Hepatocyte (in vitro differentiated cells): ENCODE measurements at regions not wholly inside any gene's neighbourhood (a gene's known extent, or its start where the extent isn't known, plus 50 kb on each side); places are given as distances from the start of the nearest gene placed in this dataset.
"Not testable (repeated sequence)": the region's sequence is repeated elsewhere in the genome, so short reads cannot be mapped to it uniquely, and the experiment has no call there.

Source experiments
- DNase-seq: peaks from one replicate; pipeline ENCODE4 v3.0.0-alpha.2; 2016; ENCODE audit warnings: low spot score
- H2AFZ ChIP-seq: fragments of 200-600 bp; sonication (generic); 2 replicates; pipeline ENCODE4 v1.6.0; 2016; ENCODE audit warnings: antibody characterized with exemption, mild to moderate bottlenecking
- H3K27ac ChIP-seq: fragments of 200-600 bp; sonication (generic); 2 replicates; pipeline ENCODE4 v1.5.1; 2016; ENCODE audit warnings: mild to moderate bottlenecking
- H3K27me3 ChIP-seq: fragments of 200-600 bp; sonication (generic); 2 replicates; pipeline ENCODE4 v1.6.1; 2016
- H3K36me3 ChIP-seq: fragments of 200-600 bp; sonication (generic); replicated peaks from 2 replicates; pipeline ENCODE4 v1.5.1; 2016; ENCODE audit warnings: low read depth; ENCODE audit not compliant: insufficient read depth
- H3K4me1 ChIP-seq: fragments of 200-600 bp; sonication (generic); 2 replicates; pipeline ENCODE4 v1.5.1; 2016; ENCODE audit warnings: mild to moderate bottlenecking, moderate library complexity; ENCODE audit not compliant: insufficient read depth
- H3K4me2 ChIP-seq: fragments of 200-600 bp; sonication (generic); 2 replicates; pipeline ENCODE4 v1.6.0; 2016
- H3K4me3 ChIP-seq: fragments of 200-600 bp; sonication (generic); 2 replicates; pipeline ENCODE4 v1.5.1; 2016; ENCODE audit warnings: mild to moderate bottlenecking
- H3K79me2 ChIP-seq: fragments of 200-600 bp; sonication (generic); 2 replicates; pipeline ENCODE4 v1.6.0; 2017; ENCODE audit warnings: mild to moderate bottlenecking
- H3K9me2 ChIP-seq: fragments of 200-600 bp; sonication (generic); replicated peaks from 2 replicates; pipeline ENCODE4 v1.6.0; 2017; ENCODE audit warnings: mild to moderate bottlenecking; ENCODE audit not compliant: insufficient read depth
- H3K9me3 ChIP-seq: fragments of 200-600 bp; sonication (generic); 2 replicates; pipeline ENCODE4 v1.5.1; 2016; ENCODE audit warnings: low read depth, mild to moderate bottlenecking
- H4K20me1 ChIP-seq: fragments of 200-600 bp; sonication (generic); 2 replicates; pipeline ENCODE4 v1.6.0; 2016; ENCODE audit warnings: mild to moderate bottlenecking; ENCODE audit not compliant: insufficient read depth, poor library complexity, severe bottlenecking
- CTCF ChIP-seq: fragments of 200-600 bp; sonication (generic); IDR thresholded peaks from 2 replicates; pipeline ENCODE4 v1.5.1; 2016; ENCODE audit warnings: antibody characterized with exemption, mild to moderate bottlenecking; ENCODE audit not compliant: poor library complexity
- EZH2 ChIP-seq: fragments of 200-600 bp; sonication (generic); IDR thresholded peaks from 2 replicates; pipeline ENCODE4 v1.6.1; 2016; ENCODE audit warnings: antibody characterized with exemption, mild to moderate bottlenecking, borderline replicate concordance
- EZH2phosphoT487 ChIP-seq: fragments of 200-600 bp; sonication (generic); IDR thresholded peaks from one replicate; pipeline ENCODE4 v1.6.1; 2018; ENCODE audit warnings: antibody characterized with exemption, mild to moderate bottlenecking, low read depth, moderate library complexity; ENCODE audit not compliant: unreplicated experiment, severe bottlenecking
- WGBS: methylation state at CpG from one replicate; pipeline ENCODE4 v1.1.6; 2016; ENCODE audit warnings: low lambda C conversion rate; ENCODE audit errors: missing lambda C conversion rate; 5-methylcytosine and 5-hydroxymethylcytosine counted together

GRCh38 chr2:173521450-173522192 is 166.9 kb downstream of the CDCA7 start:
- Histone ChIP-seq H3K27ac (peak overlapping the region; percentile 36), H3K27me3 (no peaks in the 10 kb centered on the region), H3K4me2 (peak overlapping the region; percentile 15), H4K20me1 (no peaks in the 10 kb centered on the region), H3K9me2 (no peaks in the 10 kb centered on the region), H3K4me1 (peaks cover 10% of the 10 kb centered on the region), H3K4me3 (no peak overlapping the region), H2AFZ (no peak overlapping the region), H3K9me3 (peaks cover 13% of the 10 kb centered on the region), H3K36me3 (no peaks in the 10 kb centered on the region), H3K79me2 (no peaks in the 10 kb centered on the region)
- no peak for DNase-seq
- no peak for TF ChIP-seq EZH2
- no peak for TF ChIP-seq CTCF
- TF ChIP-seq EZH2phosphoT487: no peak
- 78% methylated on average over 4 of the region's 4 CpGs for WGBS

- H2AFZ ChIP-seq: no peak overlapping the region
- 53% methylated on average over 4 of the region's 4 CpGs for WGBS
- H3K36me3 ChIP-seq: no peaks in the 10 kb centered on the region
These were observed 168.8 kb downstream of the CDCA7 start for GRCh38 chr2:173523497-173523896.

GRCh38 chr2:173524256-173524955 is 169.7 kb downstream of the CDCA7 start:
- 93% methylated on average over 7 of the region's 7 CpGs for WGBS

More at GRCh38 chr2:173523497-173523896, 168.8 kb downstream of the CDCA7 start:
- H3K9me3 ChIP-seq: peaks cover 6% of the 10 kb centered on the region
- peaks cover 10% of the 10 kb centered on the region for H3K4me1 ChIP-seq
- H3K4me3 ChIP-seq: no peak overlapping the region
- DNase-seq: no peak
- no peak overlapping the region for H3K27ac ChIP-seq
- H3K79me2 ChIP-seq: no peaks in the 10 kb centered on the region
- H3K4me2 ChIP-seq: no peak overlapping the region
- no peaks in the 10 kb centered on the region for H4K20me1 ChIP-seq
- no peak for TF ChIP-seq EZH2phosphoT487
- no peak for TF ChIP-seq CTCF
- TF ChIP-seq EZH2: no peak
- H3K9me2 ChIP-seq: no peaks in the 10 kb centered on the region
- no peaks in the 10 kb centered on the region for H3K27me3 ChIP-seq

GRCh38 chr2:173532732-173533531 is 178.3 kb downstream of the CDCA7 start:
- not testable (repeated sequence) for H3K4me3 ChIP-seq, H3K79me2 ChIP-seq, H3K27me3 ChIP-seq, DNase-seq, H3K4me1 ChIP-seq, H3K4me2 ChIP-seq, H2AFZ ChIP-seq, H3K27ac ChIP-seq, H4K20me1 ChIP-seq, H3K36me3 ChIP-seq, H3K9me3 ChIP-seq, H3K9me2 ChIP-seq
- WGBS: 75% methylated on average over 32 of the region's 32 CpGs

More at GRCh38 chr2:173524256-173524955, 169.7 kb downstream of the CDCA7 start:
- Histone ChIP-seq H3K27me3 (no peaks in the 10 kb centered on the region), H4K20me1 (no peaks in the 10 kb centered on the region), H3K27ac (no peak overlapping the region), H3K9me3 (peaks cover 4% of the 10 kb centered on the region), H3K4me3 (no peak overlapping the region), H2AFZ (no peak overlapping the region), H3K36me3 (no peaks in the 10 kb centered on the region), H3K4me2 (no peak overlapping the region), H3K79me2 (no peaks in the 10 kb centered on the region), H3K9me2 (no peaks in the 10 kb centered on the region), H3K4me1 (peaks cover 10% of the 10 kb centered on the region)
- no peak for TF ChIP-seq CTCF
- no peak for TF ChIP-seq EZH2
- TF ChIP-seq EZH2phosphoT487: no peak
- no peak for DNase-seq
